MM.1S (cell line): ENCODE measurements at regions not wholly inside any gene's neighbourhood (a gene's known extent, or its start where the extent isn't known, plus 50 kb on each side); places are given as distances from the start of the nearest gene placed in this dataset.

Source experiments
- DNase-seq: peaks from one replicate; pipeline ENCODE4 v3.0.0-alpha.2; 2015
- H2AFZ ChIP-seq: fragments of 300-600 bp; sonication (generic); 2 replicates; pipeline ENCODE4 v1.6.0; 2016; ENCODE audit warnings: antibody characterized with exemption, low read length
- H3F3A ChIP-seq: fragments of 300-600 bp; sonication (generic); 2 replicates; pipeline ENCODE4 v1.6.1; 2016; ENCODE audit warnings: mild to moderate bottlenecking, antibody characterized with exemption, low read length, moderate library complexity, mixed read lengths; ENCODE audit not compliant: insufficient read depth
- H3K27ac ChIP-seq: fragments of 300-600 bp; sonication (generic); 2 replicates; pipeline ENCODE4 v1.5.1; 2016; ENCODE audit warnings: mild to moderate bottlenecking, low read length
- H3K27me3 ChIP-seq: fragments of 300-600 bp; sonication (generic); replicated peaks from 2 replicates; pipeline ENCODE4 v1.6.0; 2016; ENCODE audit warnings: low read length; ENCODE audit not compliant: insufficient read depth
- H3K36me3 ChIP-seq: fragments of 300-600 bp; sonication (generic); replicated peaks from 2 replicates; pipeline ENCODE4 v1.6.1; 2016; ENCODE audit warnings: mild to moderate bottlenecking, low read length, mixed read lengths; ENCODE audit not compliant: insufficient read depth
- H3K4me1 ChIP-seq: fragments of 300-600 bp; sonication (generic); 2 replicates; pipeline ENCODE4 v1.6.1; 2016; ENCODE audit warnings: low read length, mixed read lengths
- H3K4me2 ChIP-seq: fragments of 300-600 bp; sonication (generic); 2 replicates; pipeline ENCODE4 v1.6.0; 2016; ENCODE audit warnings: low read depth, low read length
- H3K4me3 ChIP-seq: fragments of 300-600 bp; sonication (generic); 2 replicates; pipeline ENCODE4 v1.5.1; 2016; ENCODE audit warnings: low read length, mixed read lengths
- H3K79me2 ChIP-seq: fragments of 300-600 bp; sonication (generic); 2 replicates; pipeline ENCODE4 v1.6.1; 2016; ENCODE audit warnings: mixed run types, low read length, mixed read lengths
- H3K9ac ChIP-seq: fragments of 300-600 bp; sonication (generic); 2 replicates; pipeline ENCODE4 v1.6.1; 2016; ENCODE audit warnings: low read length, mixed read lengths
- H3K9me2 ChIP-seq: fragments of 300-600 bp; sonication (generic); replicated peaks from 2 replicates; pipeline ENCODE4 v1.6.1; 2016; ENCODE audit warnings: mild to moderate bottlenecking, low read length, mixed read lengths; ENCODE audit not compliant: insufficient read depth
- H3K9me3 ChIP-seq: fragments of 300-600 bp; sonication (generic); replicated peaks from 2 replicates; pipeline ENCODE4 v1.6.1; 2016; ENCODE audit warnings: mild to moderate bottlenecking, low read length, mixed read lengths; ENCODE audit not compliant: insufficient read depth
- H4K20me1 ChIP-seq: fragments of 300-600 bp; sonication (generic); 2 replicates; pipeline ENCODE4 v1.6.1; 2016; ENCODE audit warnings: mild to moderate bottlenecking, low read length, moderate library complexity, mixed read lengths; ENCODE audit not compliant: insufficient read depth
- EZH2 ChIP-seq: fragments of 300-600 bp; sonication (generic); optimal IDR thresholded peaks from 2 replicates; pipeline ENCODE3; 2017; ENCODE audit warnings: low read depth, mild to moderate bottlenecking, antibody characterized with exemption, low read length, mixed read lengths
- EZH2phosphoT487 ChIP-seq: fragments of 300-600 bp; sonication (generic); IDR thresholded peaks from 2 replicates; pipeline ENCODE4 v1.6.1; 2018; ENCODE audit warnings: antibody characterized with exemption, low read length
- TF ChIP-seq, protein P1 (sequence below): fragments of 300-600 bp; sonication (generic); IDR thresholded peaks from 2 replicates; pipeline ENCODE4 v1.5.1; 2016; ENCODE audit warnings: antibody characterized with exemption, low read length, mixed read lengths

GRCh38 chr13:84810781-84811180, 928.5 kb upstream of the SLITRK1 start:
- Histone ChIP-seq H3K79me2 (no peaks in the 10 kb centered on the region), H3K4me3 (no peak overlapping the region), H3K27ac (no peak overlapping the region), H3K9ac (no peak overlapping the region), H3K9me3 (no peaks in the 10 kb centered on the region), H4K20me1 (no peaks in the 10 kb centered on the region), H3K9me2 (no peaks in the 10 kb centered on the region), H3F3A (no peaks in the 10 kb centered on the region), H3K27me3 (no peaks in the 10 kb centered on the region), H3K4me2 (no peak overlapping the region), H2AFZ (no peak overlapping the region), H3K36me3 (no peaks in the 10 kb centered on the region), H3K4me1 (no peaks in the 10 kb centered on the region)
- DNase-seq, result no peak
- TF ChIP-seq EZH2phosphoT487 (no peak), EZH2 (no peak)
- TF ChIP-seq, protein P1, sequence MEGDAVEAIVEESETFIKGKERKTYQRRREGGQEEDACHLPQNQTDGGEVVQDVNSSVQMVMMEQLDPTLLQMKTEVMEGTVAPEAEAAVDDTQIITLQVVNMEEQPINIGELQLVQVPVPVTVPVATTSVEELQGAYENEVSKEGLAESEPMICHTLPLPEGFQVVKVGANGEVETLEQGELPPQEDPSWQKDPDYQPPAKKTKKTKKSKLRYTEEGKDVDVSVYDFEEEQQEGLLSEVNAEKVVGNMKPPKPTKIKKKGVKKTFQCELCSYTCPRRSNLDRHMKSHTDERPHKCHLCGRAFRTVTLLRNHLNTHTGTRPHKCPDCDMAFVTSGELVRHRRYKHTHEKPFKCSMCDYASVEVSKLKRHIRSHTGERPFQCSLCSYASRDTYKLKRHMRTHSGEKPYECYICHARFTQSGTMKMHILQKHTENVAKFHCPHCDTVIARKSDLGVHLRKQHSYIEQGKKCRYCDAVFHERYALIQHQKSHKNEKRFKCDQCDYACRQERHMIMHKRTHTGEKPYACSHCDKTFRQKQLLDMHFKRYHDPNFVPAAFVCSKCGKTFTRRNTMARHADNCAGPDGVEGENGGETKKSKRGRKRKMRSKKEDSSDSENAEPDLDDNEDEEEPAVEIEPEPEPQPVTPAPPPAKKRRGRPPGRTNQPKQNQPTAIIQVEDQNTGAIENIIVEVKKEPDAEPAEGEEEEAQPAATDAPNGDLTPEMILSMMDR, result no peak

DNA sequence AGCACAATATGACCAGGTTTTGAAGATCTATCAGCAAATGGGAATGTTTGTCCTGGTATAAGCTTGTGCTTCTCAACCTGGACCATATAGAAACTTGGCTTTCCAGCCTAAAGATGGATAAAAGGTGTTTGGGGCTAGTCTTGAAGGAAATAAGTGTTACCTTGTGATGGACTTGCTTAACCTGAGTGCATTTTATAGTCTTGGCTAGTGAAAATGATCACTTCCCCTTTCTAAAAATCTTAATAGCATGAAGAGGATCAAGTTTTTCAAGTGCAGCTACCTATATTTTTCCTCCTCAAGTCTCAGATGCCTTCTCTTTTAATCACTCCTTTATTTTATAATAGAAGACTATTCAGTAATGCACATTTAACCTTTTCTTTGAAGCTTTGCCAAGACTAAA, 919.8 kb upstream of the SLITRK1 start:
- no peaks in the 10 kb centered on the region for H3K79me2 ChIP-seq
- TF ChIP-seq, protein P1, result no peak
- TF ChIP-seq EZH2 (no peak), EZH2phosphoT487 (no peak)
- no peaks in the 10 kb centered on the region for H3K36me3 ChIP-seq

DNA sequence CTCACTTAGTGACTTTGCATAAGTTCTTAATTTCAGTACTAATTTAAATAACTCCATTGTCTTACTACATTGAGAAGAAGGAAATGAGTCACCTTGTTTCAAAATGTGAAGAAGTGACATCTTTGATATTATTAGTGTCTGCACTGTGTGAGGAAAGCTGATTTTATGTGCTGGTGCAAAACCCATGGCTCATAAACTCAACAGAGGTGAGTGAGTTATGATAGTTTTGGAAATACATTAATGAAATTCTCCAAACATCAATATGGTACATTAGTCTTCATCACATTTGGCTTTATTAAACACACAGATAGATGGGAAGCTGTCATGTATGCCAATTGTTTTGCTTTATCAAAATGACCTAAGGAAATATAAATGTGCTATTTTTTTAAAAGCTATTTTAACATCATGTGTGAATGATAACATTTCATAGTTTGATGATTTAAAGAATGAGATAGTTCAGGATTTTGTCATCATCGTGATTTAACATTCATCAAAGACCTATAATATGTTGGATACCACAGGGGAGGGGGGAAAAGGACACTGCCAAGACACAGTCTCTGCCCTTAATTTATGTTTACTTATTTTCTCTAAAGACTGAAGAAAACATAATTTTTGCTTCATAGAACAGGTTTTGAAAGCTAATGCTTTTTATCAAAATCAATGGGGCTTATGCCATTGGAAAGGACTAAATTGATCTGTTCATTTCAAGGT, 902.3 kb upstream of the SLITRK1 start:
- TF ChIP-seq, protein P1, result no peak
- TF ChIP-seq EZH2phosphoT487 (no peak), EZH2 (no peak)

More for the DNA sequence above, 919.8 kb upstream of the SLITRK1 start:
- H3F3A ChIP-seq, result no peaks in the 10 kb centered on the region
- H3K9ac ChIP-seq, result no peak overlapping the region
- no peak overlapping the region for H3K4me3 ChIP-seq
- no peaks in the 10 kb centered on the region for H3K27me3 ChIP-seq
- DNase-seq, result no peak
- H2AFZ ChIP-seq, result no peak overlapping the region
- H3K4me1 ChIP-seq, result no peaks in the 10 kb centered on the region
- H3K4me2 ChIP-seq, result no peak overlapping the region
- no peaks in the 10 kb centered on the region for H3K9me2 ChIP-seq
- no peak overlapping the region for H3K27ac ChIP-seq
- H3K9me3 ChIP-seq, result no peaks in the 10 kb centered on the region
- no peaks in the 10 kb centered on the region for H4K20me1 ChIP-seq

More for the DNA sequence above, 902.3 kb upstream of the SLITRK1 start:
- H3K9me2 ChIP-seq, result no peaks in the 10 kb centered on the region
- H3K4me2 ChIP-seq, result no peak overlapping the region
- H3K9me3 ChIP-seq, result no peaks in the 10 kb centered on the region
- H3K27ac ChIP-seq, result no peak overlapping the region
- H3K79me2 ChIP-seq, result no peaks in the 10 kb centered on the region
- no peaks in the 10 kb centered on the region for H3K27me3 ChIP-seq
- no peaks in the 10 kb centered on the region for H4K20me1 ChIP-seq
- H3K9ac ChIP-seq, result no peak overlapping the region
- no peaks in the 10 kb centered on the region for H3K36me3 ChIP-seq
- DNase-seq, result no peak
- H3F3A ChIP-seq, result no peaks in the 10 kb centered on the region
- no peak overlapping the region for H3K4me3 ChIP-seq
- no peak overlapping the region for H2AFZ ChIP-seq
- no peaks in the 10 kb centered on the region for H3K4me1 ChIP-seq
